ENCODE measurements at regions not wholly inside any gene's neighbourhood (a gene's known extent, or its start where the extent isn't known, plus 50 kb on each side); places are given as distances from the start of the nearest gene placed in this dataset.

DNA sequence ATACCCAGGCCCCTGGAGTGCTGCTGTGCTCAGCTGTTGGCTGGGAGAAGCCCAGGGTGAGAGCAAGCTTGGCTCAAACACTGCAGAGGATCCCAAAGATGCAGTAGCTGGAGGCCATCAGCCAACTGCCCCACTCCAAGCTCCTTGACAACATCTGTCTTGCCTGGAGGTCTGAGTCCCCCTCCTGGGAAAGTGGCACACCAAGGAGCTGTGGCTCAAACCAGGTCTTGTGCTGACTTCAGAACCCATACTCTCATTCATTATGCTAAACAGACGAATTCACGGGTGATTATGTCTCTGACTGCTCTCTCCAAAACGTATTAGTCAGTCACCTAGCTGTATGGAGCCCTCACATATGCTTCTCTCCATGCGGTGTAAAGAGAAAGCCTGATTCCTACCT, 206.1 kb downstream of the TTC32 start:
- TF ChIP-seq, protein P1, sequence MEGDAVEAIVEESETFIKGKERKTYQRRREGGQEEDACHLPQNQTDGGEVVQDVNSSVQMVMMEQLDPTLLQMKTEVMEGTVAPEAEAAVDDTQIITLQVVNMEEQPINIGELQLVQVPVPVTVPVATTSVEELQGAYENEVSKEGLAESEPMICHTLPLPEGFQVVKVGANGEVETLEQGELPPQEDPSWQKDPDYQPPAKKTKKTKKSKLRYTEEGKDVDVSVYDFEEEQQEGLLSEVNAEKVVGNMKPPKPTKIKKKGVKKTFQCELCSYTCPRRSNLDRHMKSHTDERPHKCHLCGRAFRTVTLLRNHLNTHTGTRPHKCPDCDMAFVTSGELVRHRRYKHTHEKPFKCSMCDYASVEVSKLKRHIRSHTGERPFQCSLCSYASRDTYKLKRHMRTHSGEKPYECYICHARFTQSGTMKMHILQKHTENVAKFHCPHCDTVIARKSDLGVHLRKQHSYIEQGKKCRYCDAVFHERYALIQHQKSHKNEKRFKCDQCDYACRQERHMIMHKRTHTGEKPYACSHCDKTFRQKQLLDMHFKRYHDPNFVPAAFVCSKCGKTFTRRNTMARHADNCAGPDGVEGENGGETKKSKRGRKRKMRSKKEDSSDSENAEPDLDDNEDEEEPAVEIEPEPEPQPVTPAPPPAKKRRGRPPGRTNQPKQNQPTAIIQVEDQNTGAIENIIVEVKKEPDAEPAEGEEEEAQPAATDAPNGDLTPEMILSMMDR (IDR thresholded peaks at IDR 0.05), result no peak
- H3K27me3 Mint-ChIP-seq, result peaks cover 4% of the 10 kb centered on the region
- no peaks in the 10 kb centered on the region for H3K36me3 Mint-ChIP-seq (ENCODE audit: low read depth)
- ChIA-PET POLR2A (no interaction called here), CTCF (no interaction called here)
- DNase-seq (no peak), ATAC-seq (no peak)
- H3K9me3 Mint-ChIP-seq, result peaks cover 8% of the 10 kb centered on the region
- H3K4me1 Mint-ChIP-seq (ENCODE audit: low read depth), result no peaks in the 10 kb centered on the region
- H3K27ac Mint-ChIP-seq, result no peak overlapping the region
- intact Hi-C loops (cut with micrococcal nuclease), result no loop called here
- H3K4me3 Mint-ChIP-seq, result no peak overlapping the region

DNA sequence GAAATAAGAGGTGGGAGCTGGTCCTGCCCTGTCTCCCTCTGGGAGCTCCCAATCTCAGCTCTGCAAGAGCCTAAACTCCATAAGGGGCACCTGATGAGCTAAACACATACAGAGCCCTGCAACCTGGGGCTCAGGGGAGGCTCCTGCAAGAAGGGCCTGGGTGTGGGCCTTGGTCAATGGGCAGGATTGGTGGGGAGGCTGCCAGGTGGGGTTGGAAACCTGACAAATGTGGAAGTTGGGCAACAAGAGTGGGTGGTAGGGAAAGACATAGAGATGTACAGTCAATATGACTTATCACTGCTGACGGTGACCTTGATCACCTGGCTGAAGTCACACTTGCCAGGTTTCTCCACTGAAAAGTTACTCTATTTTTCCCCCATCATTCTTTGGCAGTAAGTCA, 209.9 kb downstream of the TTC32 start:
- intact Hi-C loops (cut with micrococcal nuclease), result no loop called here
- ATAC-seq, result no peak
- POLR2A ChIA-PET, result no interaction called here

DNA sequence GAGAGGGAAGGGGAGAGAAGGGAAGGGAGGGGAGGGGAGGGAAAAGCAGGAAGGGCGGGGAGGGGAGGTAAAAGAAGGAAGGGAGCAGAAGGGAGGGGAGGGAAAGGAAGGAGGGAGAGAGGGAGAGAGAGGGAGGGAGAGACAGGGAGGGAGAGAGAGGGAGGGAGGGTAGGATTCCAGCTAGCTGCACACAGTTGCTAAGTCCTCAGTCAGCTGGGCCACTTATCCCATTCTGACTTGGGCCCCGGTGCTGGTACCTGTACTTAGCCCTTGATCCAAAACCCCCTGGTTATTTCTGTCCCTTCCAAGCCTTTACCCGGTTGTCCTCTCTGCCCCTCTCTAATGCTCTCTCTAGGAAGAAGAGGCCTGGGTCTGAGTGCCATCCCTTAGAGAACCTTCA, 211.4 kb downstream of the TTC32 start:
- no peaks in the 10 kb centered on the region for H3K27me3 Mint-ChIP-seq
- TF ChIP-seq, protein P1 (IDR thresholded peaks at IDR 0.05), result no peak
- H3K4me1 Mint-ChIP-seq (ENCODE audit: low read depth), result no peaks in the 10 kb centered on the region
- H3K9me3 Mint-ChIP-seq, result no peaks in the 10 kb centered on the region
- H3K36me3 Mint-ChIP-seq (ENCODE audit: low read depth), result no peaks in the 10 kb centered on the region
- intact Hi-C loops (cut with micrococcal nuclease), result no loop called here
- no peak for DNase-seq
- no peak overlapping the region for H3K27ac Mint-ChIP-seq
- ChIA-PET POLR2A (no interaction called here), CTCF (no interaction called here)
- no peak overlapping the region for H3K4me3 Mint-ChIP-seq
- ATAC-seq, result no peak

More for the DNA sequence above, 209.9 kb downstream of the TTC32 start:
- CTCF ChIA-PET, result no interaction called here
- Mint-ChIP-seq H3K27ac (no peak overlapping the region), H3K36me3 (ENCODE audit: low read depth) (no peaks in the 10 kb centered on the region), H3K4me1 (ENCODE audit: low read depth) (no peaks in the 10 kb centered on the region), H3K9me3 (no peaks in the 10 kb centered on the region), H3K27me3 (no peaks in the 10 kb centered on the region), H3K4me3 (no peak overlapping the region)
- no peak for DNase-seq
- TF ChIP-seq, protein P1 (IDR thresholded peaks at IDR 0.05), result no peak

DNA sequence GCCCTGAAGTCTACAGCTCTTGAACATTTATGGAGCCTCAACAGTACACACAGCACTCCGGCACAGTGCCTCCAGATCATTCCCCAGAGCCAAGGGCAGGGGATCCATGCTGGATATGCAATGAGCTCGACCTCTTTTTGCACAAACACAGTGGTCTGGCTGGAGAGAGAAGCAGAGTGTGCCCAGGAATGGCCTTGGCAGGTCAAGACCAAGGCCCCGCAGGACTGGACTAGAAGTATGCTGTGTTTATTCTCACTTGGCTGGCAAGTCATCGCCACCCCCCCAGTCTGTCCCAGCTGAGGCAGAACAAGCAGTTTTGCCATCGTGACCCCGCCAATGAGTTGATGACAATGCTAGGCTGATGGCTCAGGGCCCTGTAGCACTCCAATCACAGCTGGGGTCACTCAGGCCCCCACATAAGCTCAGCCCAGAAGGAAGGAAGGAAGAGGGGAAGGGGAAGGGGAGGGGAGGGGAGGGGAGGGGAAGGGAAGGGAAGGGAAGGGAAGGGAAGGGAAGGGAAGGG, 212.1 kb downstream of the TTC32 start:
- no peaks in the 10 kb centered on the region for H3K4me1 Mint-ChIP-seq (ENCODE audit: low read depth)
- intact Hi-C loops (cut with micrococcal nuclease), result no loop called here
- ATAC-seq (no peak), DNase-seq (no peak)
- H3K27ac Mint-ChIP-seq, result no peak overlapping the region
- CTCF ChIA-PET, result no interaction called here
- TF ChIP-seq, protein P1 (IDR thresholded peaks at IDR 0.05), result no peak
- POLR2A ChIA-PET, result no interaction called here
- no peak overlapping the region for H3K4me3 Mint-ChIP-seq
- no peaks in the 10 kb centered on the region for H3K36me3 Mint-ChIP-seq (ENCODE audit: low read depth)
- peaks cover under 1% of the 10 kb centered on the region for H3K27me3 Mint-ChIP-seq
- no peaks in the 10 kb centered on the region for H3K9me3 Mint-ChIP-seq

DNA sequence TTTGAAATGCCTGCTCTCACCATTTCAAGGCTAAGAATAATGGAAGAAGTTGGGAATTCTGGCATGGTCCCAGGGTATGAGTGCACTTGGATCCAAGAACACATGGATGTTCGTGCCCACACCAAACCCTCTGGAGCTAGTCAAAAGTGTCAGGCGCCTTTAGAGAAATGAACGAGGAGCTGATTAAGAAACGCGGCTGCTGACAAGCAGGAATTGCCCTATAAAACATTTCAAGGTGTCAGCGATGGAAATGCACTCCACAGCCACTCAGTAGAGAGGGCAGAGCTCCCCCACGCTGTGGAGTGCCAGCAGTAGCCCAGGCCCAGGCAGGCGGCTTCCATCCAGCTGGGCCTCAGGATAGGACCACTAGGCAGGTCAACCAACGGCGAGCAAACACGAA, 213.7 kb downstream of the TTC32 start:
- Mint-ChIP-seq H3K27me3 (peaks cover 3% of the 10 kb centered on the region), H3K27ac (no peak overlapping the region), H3K9me3 (no peaks in the 10 kb centered on the region), H3K4me1 (ENCODE audit: low read depth) (no peaks in the 10 kb centered on the region), H3K36me3 (ENCODE audit: low read depth) (no peaks in the 10 kb centered on the region), H3K4me3 (no peak overlapping the region)
- TF ChIP-seq, protein P1 (IDR thresholded peaks at IDR 0.05), result no peak
- intact Hi-C loops (cut with micrococcal nuclease), result no loop called here
- POLR2A ChIA-PET, result no interaction called here
- CTCF ChIA-PET, result no interaction called here
- no peak for ATAC-seq
- DNase-seq, result no peak
